Uterus (tissue), 3 donors: ENCODE measurements at regions not wholly inside any gene's neighbourhood (a gene's known extent, or its start where the extent isn't known, plus 50 kb on each side); places are given as distances from the start of the nearest gene placed in this dataset.
A peak's percentile ranks its signal among the peaks of the same experiment; 100 is the strongest.

Source experiments
- DNase-seq, 2 donors: peaks; one replicate each; pipeline ENCODE4 v3.0.0-alpha.2; 2019 to 2020
- H3K27ac ChIP-seq, 2 donors: fragments of 200-600 bp; sonication (generic); 1 replicate in 1 of 2; 2 replicates in 1 of 2; pipeline ENCODE4 v1.5.1; 2016 to 2018
- H3K27me3 ChIP-seq, 2 donors: fragments of 200-600 bp; sonication (generic); one replicate each; pipeline ENCODE4 v1.5.1; 2018 to 2019; ENCODE audit warnings: control low read depth in 1 of 2
- H3K36me3 ChIP-seq, 2 donors: fragments of 200-600 bp; sonication (generic); one replicate each; pipeline ENCODE4 v1.5.1; 2019; ENCODE audit warnings: control low read depth in 1 of 2
- H3K4me1 ChIP-seq, 2 donors: fragments of 200-600 bp; sonication (generic); one replicate each; pipeline ENCODE4 v1.5.1; 2018 to 2019; ENCODE audit warnings: control low read depth in 1 of 2
- H3K4me3 ChIP-seq, 2 donors: fragments of 200-600 bp; sonication (generic); 1 replicate in 1 of 2; 2 replicates in 1 of 2; pipeline ENCODE4 v1.5.1; 2018 to 2019; ENCODE audit warnings: mild to moderate bottlenecking in 1 of 2
- H3K9me3 ChIP-seq, 2 donors: fragments of 200-600 bp; sonication (generic); one replicate each; pipeline ENCODE4 v1.5.1; 2019; ENCODE audit warnings: control low read depth in 1 of 2
- CTCF ChIP-seq, 4 experiments: fragments of 200-600 bp in 2 of 4; fragments of 450-650 bp in 2 of 4; sonication (generic) in 2 of 4; IDR thresholded peaks; one replicate each; pipeline ENCODE4 v1.5.1; 2016 to 2019; ENCODE audit warnings: antibody characterized with exemption in 4 of 4, mild to moderate bottlenecking in 2 of 4, moderate library complexity in 1 of 4
- POLR2A ChIP-seq, 2 donors: fragments of 450-650 bp; IDR thresholded peaks; one replicate each; pipeline ENCODE4 v1.6.1; 2016; ENCODE audit warnings: antibody characterized with exemption in 2 of 2, mild to moderate bottlenecking in 1 of 2, moderate library complexity in 1 of 2
- intact Hi-C: fragments of 100-400 bp; cut with DNase I; formaldehyde crosslinking; loops from one replicate; pipeline ENCODE4 v1.15.1; 2023; ENCODE audit warnings: low total_unique reads
- donor health status: DM: yes; HTN: yes; CAD: no.

- no peaks in the 10 kb centered on the region for H3K9me3 ChIP-seq
- peak overlapping the region; percentile 76 to 93 for H3K27ac ChIP-seq
- no peaks in the 10 kb centered on the region for H3K36me3 ChIP-seq
- intact Hi-C loops = no loop called here
- H3K4me3 ChIP-seq = no peak overlapping the region
- DNase-seq = no peak
- H3K4me1 ChIP-seq = peaks cover 4 to 15% of the 10 kb centered on the region in 2 donors
- H3K27me3 ChIP-seq = no peaks in the 10 kb centered on the region
- TF ChIP-seq CTCF (IDR thresholded peaks at IDR 0.05) = no peak
- no peak for TF ChIP-seq POLR2A (IDR thresholded peaks at IDR 0.05)
These were observed 362.7 kb upstream of the SLC30A5 start for GRCh38 chr5:68730979-68731654.

- H3K4me3 ChIP-seq = no peak overlapping the region
- no peaks in the 10 kb centered on the region for H3K27me3 ChIP-seq
- DNase-seq = no peak
- no peak for TF ChIP-seq POLR2A (IDR thresholded peaks at IDR 0.05)
- no peak for TF ChIP-seq CTCF (IDR thresholded peaks at IDR 0.05)
- H3K36me3 ChIP-seq = no peaks in the 10 kb centered on the region
- intact Hi-C loops = no loop called here
- peak overlapping the region; percentile 76 to 93 for H3K27ac ChIP-seq
- H3K4me1 ChIP-seq = peaks cover 4 to 15% of the 10 kb centered on the region in 2 donors
- H3K9me3 ChIP-seq = no peaks in the 10 kb centered on the region
These were observed 361.6 kb upstream of the SLC30A5 start for GRCh38 chr5:68732251-68732650.

GRCh38 chr5:68734781-68735180 is 359.0 kb upstream of the SLC30A5 start:
- no peaks in the 10 kb centered on the region for H3K36me3 ChIP-seq
- no peak overlapping the region for H3K27ac ChIP-seq
- H3K4me3 ChIP-seq = no peak overlapping the region
- no peak for DNase-seq
- intact Hi-C loops = no loop called here
- H3K4me1 ChIP-seq = peaks cover 4 to 15% of the 10 kb centered on the region in 2 donors
- H3K9me3 ChIP-seq = no peaks in the 10 kb centered on the region
- TF ChIP-seq CTCF (IDR thresholded peaks at IDR 0.05) (no peak), POLR2A (IDR thresholded peaks at IDR 0.05) (no peak)
- no peaks in the 10 kb centered on the region for H3K27me3 ChIP-seq

- Histone ChIP-seq H3K4me1 (no peaks in the 10 kb centered on the region), H3K4me3 (no peak overlapping the region), H3K27me3 (no peaks in the 10 kb centered on the region), H3K27ac (no peak overlapping the region), H3K36me3 (no peaks in the 10 kb centered on the region), H3K9me3 (no peaks in the 10 kb centered on the region)
- TF ChIP-seq POLR2A (IDR thresholded peaks at IDR 0.05) (no peak), CTCF (IDR thresholded peaks at IDR 0.05) (no peak)
- intact Hi-C loops = no loop called here
- no peak for DNase-seq
These were observed 355.6 kb upstream of the SLC30A5 start for GRCh38 chr5:68738236-68738635.

GRCh38 chr5:68738841-68739240 is 355.0 kb upstream of the SLC30A5 start:
- H3K36me3 ChIP-seq = no peaks in the 10 kb centered on the region
- no peak overlapping the region for H3K4me3 ChIP-seq
- H3K4me1 ChIP-seq = no peaks in the 10 kb centered on the region
- H3K27ac ChIP-seq = no peak overlapping the region
- TF ChIP-seq CTCF (IDR thresholded peaks at IDR 0.05) = no peak
- no peak for TF ChIP-seq POLR2A (IDR thresholded peaks at IDR 0.05)
- H3K9me3 ChIP-seq = no peaks in the 10 kb centered on the region
- H3K27me3 ChIP-seq = no peaks in the 10 kb centered on the region
- no peak for DNase-seq
- intact Hi-C loops = no loop called here
